Parathyroid adenoma (tissue), 2 donors: ENCODE measurements at regions not wholly inside any gene's neighbourhood (a gene's known extent, or its start where the extent isn't known, plus 50 kb on each side); places are given as distances from the start of the nearest gene placed in this dataset.

Source experiments
- H2AFZ ChIP-seq: fragments of 300-600 bp; sonication (generic); one replicate; pipeline ENCODE4 v1.7.0; 2017; ENCODE audit warnings: antibody characterized with exemption, mild to moderate bottlenecking
- H3K27ac ChIP-seq: fragments of 300-600 bp; sonication (generic); one replicate; pipeline ENCODE4 v1.7.0; 2017
- H3K27me3 ChIP-seq: fragments of 300-600 bp; sonication (generic); one replicate; pipeline ENCODE4 v1.7.0; 2017; ENCODE audit warnings: low read length; ENCODE audit not compliant: control insufficient read depth, insufficient read depth
- H3K36me3 ChIP-seq: fragments of 300-600 bp; sonication (generic); one replicate; pipeline ENCODE4 v1.7.0; 2017; ENCODE audit warnings: low read length; ENCODE audit not compliant: control insufficient read depth, insufficient read depth
- H3K4me1 ChIP-seq: fragments of 300-600 bp; sonication (generic); one replicate; pipeline ENCODE4 v1.7.0; 2017; ENCODE audit warnings: control low read depth
- H3K4me2 ChIP-seq: fragments of 300-600 bp; sonication (generic); one replicate; pipeline ENCODE4 v1.7.0; 2017; ENCODE audit warnings: low read length
- H3K4me3 ChIP-seq: fragments of 300-600 bp; sonication (generic); one replicate; pipeline ENCODE4 v1.7.0; 2017; ENCODE audit warnings: low read depth, low read length
- H3K79me2 ChIP-seq: fragments of 300-600 bp; sonication (generic); one replicate; pipeline ENCODE4 v1.7.0; 2017; ENCODE audit warnings: control low read depth
- H3K9ac ChIP-seq: fragments of 300-600 bp; sonication (generic); one replicate; pipeline ENCODE4 v1.7.0; 2017; ENCODE audit warnings: mild to moderate bottlenecking
- H3K9me3 ChIP-seq: fragments of 300-600 bp; sonication (generic); one replicate; pipeline ENCODE4 v1.7.0; 2017; ENCODE audit warnings: low read length; ENCODE audit not compliant: control insufficient read depth
- CTCF ChIP-seq: fragments of 300-600 bp; sonication (generic); IDR thresholded peaks from one replicate; pipeline ENCODE4 v1.7.0; 2017; ENCODE audit warnings: antibody characterized with exemption, mild to moderate bottlenecking
- donor health status: primary hyperparathyroidism.

DNA sequence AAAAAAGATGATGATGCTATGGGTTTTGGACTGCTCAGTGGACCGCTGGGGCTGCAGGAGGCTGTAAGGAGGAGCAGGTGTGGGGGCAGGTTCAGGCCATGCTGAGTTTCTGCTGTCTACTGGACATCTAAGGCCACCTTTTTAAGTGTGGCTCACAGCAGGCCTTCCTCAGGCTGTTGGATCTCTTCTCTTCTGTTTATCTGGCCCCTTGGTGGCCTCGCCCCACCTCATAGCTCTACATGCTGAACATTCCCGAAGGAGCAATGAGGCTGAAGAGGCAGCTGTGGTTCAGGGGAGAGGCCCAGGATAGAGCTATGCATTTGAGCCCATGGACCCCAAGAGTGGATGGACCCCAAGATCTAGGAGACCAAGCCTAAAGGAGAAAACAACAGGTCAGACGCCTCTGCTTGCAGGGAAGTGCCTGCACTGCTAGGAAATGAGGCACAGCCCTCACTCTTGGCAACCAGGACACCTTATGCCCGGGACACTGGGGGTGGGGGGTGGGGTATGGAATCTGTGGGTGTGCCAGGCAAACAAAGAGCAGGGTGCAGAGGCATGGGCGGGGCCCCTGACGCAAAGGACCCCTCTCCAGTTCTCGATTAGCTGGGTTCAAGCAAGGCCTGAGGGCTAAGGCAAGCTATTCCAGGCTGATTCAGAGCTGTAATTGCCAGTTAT is 168.9 kb downstream of the BCOR start:
- Histone ChIP-seq H2AFZ (no peak overlapping the region), H3K79me2 (no peaks in the 10 kb centered on the region), H3K9me3 (no peaks in the 10 kb centered on the region), H3K27ac (no peak overlapping the region), H3K27me3 (no peaks in the 10 kb centered on the region), H3K4me2 (no peak overlapping the region), H3K9ac (no peak overlapping the region), H3K4me1 (no peaks in the 10 kb centered on the region), H3K36me3 (no peaks in the 10 kb centered on the region), H3K4me3 (no peak overlapping the region)
- no peak for TF ChIP-seq CTCF

GRCh38 chrX:39929379-39930025 is 168.3 kb downstream of the BCOR start:
- no peaks in the 10 kb centered on the region for H3K9me3 ChIP-seq
- no peak overlapping the region for H3K4me2 ChIP-seq
- H2AFZ ChIP-seq, result no peak overlapping the region
- no peaks in the 10 kb centered on the region for H3K79me2 ChIP-seq
- no peaks in the 10 kb centered on the region for H3K27me3 ChIP-seq
- no peak overlapping the region for H3K4me3 ChIP-seq
- H3K4me1 ChIP-seq, result no peaks in the 10 kb centered on the region
- H3K9ac ChIP-seq, result no peak overlapping the region
- H3K36me3 ChIP-seq, result no peaks in the 10 kb centered on the region
- H3K27ac ChIP-seq, result no peak overlapping the region
- no peak for TF ChIP-seq CTCF

DNA sequence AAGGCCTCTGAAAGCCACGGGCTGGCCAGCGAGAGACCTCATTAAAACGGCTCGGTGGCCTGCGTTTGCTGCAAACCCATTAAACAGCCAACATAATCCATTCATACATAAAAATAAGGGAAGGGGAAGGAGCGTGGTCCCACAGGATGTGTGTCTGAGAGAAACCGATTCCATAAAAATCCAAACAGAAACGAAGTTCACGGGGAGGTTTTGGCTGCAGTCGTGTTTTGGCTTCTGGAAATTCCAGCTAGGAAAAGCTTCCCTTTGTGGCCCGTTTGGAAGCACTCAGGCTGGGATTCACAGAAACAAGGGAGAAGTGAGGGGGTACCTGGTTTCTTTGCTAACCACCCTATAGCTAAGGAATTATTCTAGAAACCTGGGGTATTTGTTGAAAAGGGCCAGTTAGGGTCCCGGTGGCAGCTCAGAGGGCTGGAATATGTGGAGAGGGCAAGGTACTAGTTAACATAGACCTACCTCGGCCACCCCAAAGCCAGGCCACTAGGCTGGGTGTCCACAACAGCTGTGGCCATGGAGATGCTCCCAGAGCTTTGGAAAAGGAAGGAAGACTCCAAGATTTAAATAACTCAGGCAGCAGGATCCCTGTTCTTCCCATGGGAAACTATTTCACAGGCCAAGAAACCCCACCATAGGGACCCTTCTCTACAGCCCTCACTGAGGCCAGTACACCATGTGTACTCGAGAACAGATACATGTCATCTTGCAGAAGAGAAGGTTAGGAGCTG is 166.8 kb downstream of the BCOR start:
- Histone ChIP-seq H3K36me3 (no peaks in the 10 kb centered on the region), H3K27ac (no peak overlapping the region), H3K9ac (no peak overlapping the region)

GRCh38 chrX:39931529-39932282 is 166.1 kb downstream of the BCOR start:
- Histone ChIP-seq H3K4me2 (no peak overlapping the region), H3K4me3 (no peak overlapping the region), H3K9me3 (no peaks in the 10 kb centered on the region), H3K9ac (no peak overlapping the region), H3K36me3 (no peaks in the 10 kb centered on the region), H3K27me3 (no peaks in the 10 kb centered on the region), H3K79me2 (no peaks in the 10 kb centered on the region), H2AFZ (no peak overlapping the region), H3K4me1 (no peaks in the 10 kb centered on the region), H3K27ac (no peak overlapping the region)
- no peak for TF ChIP-seq CTCF

More for the DNA sequence above, 166.8 kb downstream of the BCOR start:
- TF ChIP-seq CTCF, result no peak
- no peak overlapping the region for H2AFZ ChIP-seq
- no peak overlapping the region for H3K4me3 ChIP-seq
- H3K9me3 ChIP-seq, result no peaks in the 10 kb centered on the region
- no peak overlapping the region for H3K4me2 ChIP-seq
- no peaks in the 10 kb centered on the region for H3K79me2 ChIP-seq
- H3K27me3 ChIP-seq, result no peaks in the 10 kb centered on the region
- no peaks in the 10 kb centered on the region for H3K4me1 ChIP-seq
